ENCODE measurements at regions not wholly inside any gene's neighbourhood (a gene's known extent, or its start where the extent isn't known, plus 50 kb on each side); places are given as distances from the start of the nearest gene placed in this dataset.

DNA sequence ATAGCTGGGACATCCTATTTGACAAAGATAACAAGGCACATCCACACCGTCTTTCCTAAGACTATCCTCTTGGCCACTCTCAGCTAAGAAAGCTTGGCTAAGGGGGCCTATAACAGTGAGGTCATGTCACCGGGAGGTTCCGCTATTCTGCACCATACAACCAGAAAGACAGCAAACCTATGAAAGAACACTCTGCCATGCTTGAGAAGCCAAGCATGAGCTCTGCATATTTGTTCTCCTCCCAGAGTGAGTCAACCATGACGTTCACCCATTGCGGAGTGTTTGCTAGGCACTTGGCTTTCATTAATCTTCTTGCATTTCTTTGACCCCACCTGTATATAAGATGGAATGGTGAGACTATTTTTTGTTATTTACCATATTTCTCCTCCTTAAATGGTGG is 141.2 kb downstream of the GMNC start:
- no peak for DNase-seq

DNA sequence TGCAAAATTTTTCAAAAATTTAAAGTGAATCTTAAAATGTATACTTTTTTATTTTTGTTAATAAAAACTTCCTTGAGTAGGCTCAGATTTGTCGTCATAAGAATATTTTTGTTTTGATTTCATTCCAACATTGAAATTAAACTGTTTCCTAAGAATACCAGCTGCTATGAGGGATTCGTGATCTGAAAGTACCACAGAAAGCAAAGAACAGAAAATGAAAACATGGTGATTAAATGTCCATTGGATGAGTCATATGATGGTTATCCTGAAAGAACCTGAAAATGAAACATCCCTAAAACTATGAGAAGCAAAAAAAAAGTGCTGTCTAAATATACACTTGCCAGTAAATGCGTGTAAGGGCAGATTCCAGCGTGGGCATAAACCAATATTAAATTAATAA is 143.8 kb downstream of the GMNC start:
- peak; percentile 39 for DNase-seq

DNA sequence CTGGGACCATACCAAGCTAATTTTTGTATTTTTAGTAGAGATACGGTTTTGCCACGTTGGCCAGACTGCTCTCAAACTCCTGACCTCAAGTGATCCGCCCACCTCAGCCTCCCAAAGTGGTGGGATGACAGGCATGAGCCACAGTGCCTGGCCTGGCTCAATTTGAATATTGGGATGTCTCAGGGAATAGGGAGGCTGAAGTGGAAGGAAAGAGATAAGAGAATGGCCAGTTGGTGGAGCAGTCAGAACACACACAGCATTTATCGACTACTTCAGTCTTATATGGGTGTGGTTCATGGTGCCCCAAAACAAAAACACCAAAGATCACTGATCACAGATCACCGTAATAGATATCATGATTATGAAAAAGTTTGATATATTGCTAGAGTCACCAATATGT is 144.4 kb downstream of the GMNC start:
- DNase-seq: no peak

DNA sequence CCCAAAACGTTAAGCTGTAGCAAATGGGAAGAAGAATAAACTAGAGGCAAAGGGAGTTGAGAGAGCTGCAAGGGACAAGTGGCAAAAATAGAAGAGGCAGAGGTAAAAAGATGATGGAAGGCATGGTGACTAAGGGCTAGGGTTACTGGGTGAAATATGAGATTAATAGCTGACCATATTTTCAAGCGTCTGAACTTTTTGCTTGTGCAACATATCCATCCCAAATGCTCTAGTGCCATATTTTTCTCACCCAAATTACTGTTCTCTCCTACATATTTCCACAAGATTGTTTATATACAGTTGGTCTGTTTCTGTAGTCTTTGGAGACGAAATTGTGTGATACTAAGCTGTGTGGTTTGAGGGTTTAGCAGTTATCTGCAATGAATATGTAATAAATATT is 145.5 kb downstream of the GMNC start:
- DNase-seq: no peak

DNA sequence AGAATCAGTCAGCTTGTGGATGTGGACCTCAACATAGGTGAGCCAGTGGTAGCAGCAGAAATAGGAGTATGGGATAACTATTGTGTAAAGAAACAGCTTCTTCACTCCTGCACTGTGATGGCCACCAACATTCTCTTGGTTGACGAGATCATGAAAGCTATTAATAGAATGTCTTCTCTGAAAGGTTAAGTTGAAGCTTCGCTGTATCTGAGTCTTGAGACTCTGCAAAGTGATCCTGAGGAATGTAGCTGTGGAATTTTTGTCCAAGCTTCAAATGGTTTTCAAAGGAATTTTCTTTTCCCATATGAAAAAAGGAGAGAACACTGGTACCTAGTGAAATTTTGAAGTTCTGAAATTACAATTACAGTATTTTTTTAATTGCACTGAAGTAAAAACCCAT is 146.3 kb downstream of the GMNC start:
- DNase-seq: no peak

DNA sequence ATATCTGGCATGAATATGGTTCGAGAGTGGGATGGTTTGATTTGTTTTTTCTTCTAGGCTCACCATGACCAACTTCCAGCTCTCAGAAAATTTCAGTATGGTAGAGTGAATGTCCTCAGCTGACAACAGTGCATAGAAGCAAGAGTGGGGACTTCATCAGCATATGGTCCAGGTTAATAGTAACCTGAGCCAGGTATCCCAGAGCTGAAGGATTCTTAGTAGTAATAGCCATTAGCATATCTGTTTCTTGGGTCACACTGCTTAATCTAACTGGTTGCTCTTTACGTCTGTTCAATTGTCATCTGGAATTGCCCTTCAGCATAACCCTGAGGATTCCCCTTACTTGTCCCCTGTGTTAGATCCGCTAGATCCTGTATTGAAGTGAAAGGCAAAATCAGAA is 151.8 kb downstream of the GMNC start:
- no peak for DNase-seq

DNA sequence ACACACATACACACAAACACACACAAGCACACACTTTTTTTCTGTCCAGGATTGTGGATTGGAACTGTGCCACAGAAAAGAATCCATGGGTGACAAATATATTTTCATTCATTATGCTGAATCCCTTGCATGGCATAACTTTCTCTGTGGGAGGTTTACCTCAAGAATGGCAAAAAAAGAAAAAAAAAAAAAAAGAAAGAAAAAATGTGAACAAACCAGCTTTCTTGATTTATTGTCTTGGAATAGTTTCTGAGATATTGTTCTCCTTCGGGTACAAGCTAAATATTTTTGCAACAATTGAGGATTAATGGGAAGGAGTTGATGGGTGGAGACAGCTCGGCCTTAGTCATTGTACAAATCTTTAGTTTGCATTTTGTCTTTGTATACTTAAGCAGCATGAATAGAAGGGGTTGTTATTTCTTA is 153.1 kb downstream of the GMNC start:
- DNase-seq: no peak
